ENCODE measurements at regions not wholly inside any gene's neighbourhood (a gene's known extent, or its start where the extent isn't known, plus 50 kb on each side); places are given as distances from the start of the nearest gene placed in this dataset.

DNA sequence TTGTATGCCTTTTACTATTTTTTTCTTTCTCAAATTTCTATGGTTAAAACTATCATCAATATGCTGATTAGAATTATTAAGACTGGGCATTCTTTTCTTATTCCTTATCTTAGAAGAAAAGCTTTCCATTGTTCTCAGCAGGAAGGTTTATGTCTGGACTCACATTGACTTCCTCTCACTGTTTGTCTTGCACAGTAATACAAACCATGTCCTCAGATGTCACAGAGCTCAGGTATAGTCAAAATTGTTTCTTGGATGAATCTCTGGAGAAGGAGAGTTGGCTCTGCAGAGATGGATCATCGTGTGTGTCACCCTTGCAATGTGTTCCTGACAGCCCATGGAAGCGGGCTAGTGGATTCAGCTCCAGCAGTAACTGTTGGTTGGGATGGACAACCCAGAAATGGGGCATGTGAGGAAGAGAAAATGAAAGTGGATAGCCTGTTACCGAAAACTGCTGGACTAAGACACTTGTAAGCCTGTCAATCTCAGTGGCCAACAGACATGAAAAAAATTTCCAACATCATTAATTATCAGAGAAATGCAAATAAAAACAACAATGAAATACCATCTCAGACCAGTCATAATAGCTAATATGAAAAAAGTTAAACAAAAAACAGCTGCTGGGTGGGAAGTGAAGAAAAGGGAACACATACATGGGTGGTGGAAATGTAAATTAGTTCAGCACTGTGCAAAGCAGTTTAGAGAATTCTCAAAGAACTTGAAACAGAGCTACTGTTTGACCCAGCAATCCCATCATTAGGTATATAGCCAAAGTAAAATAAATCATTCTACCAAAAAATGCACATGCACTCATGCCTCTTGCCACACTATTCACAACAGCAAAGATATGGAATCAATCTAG is 967.8 kb downstream of the TMEM121 start:
- H3K9me3 ChIP-seq (ENCODE audit: control insufficient read depth, insufficient read depth, low read length): no peaks in the 10 kb centered on the region
- no peaks in the 10 kb centered on the region for H3K27me3 ChIP-seq (ENCODE audit: control insufficient read depth, insufficient read depth, low read length)
- peak overlapping the region; percentile 23 for H3K4me3 ChIP-seq (ENCODE audit: low read length)
- intact Hi-C loops (cut with micrococcal nuclease): no loop called here
- DNase-seq (no peak), ATAC-seq (peak; percentile 36 to 45 (median 42))
- H3K27me3 Mint-ChIP-seq (ENCODE audit: low read depth in 2 of 2): no peaks in the 10 kb centered on the region
- H3K4me1 Mint-ChIP-seq: peaks cover 16% of the 10 kb centered on the region in 2 donors
- no peaks in the 10 kb centered on the region for H3K36me3 ChIP-seq (ENCODE audit: control insufficient read depth, insufficient read depth, low read length)
- no peak for TF ChIP-seq CTCF (IDR thresholded peaks at IDR 0.05)
- peak overlapping the region; percentile 84 for H3K4me3 Mint-ChIP-seq
- 20% methylated on average over 3 of the region's 3 CpGs for WGBS (ENCODE audit: insufficient coverage)
- no peaks in the 10 kb centered on the region for H3K9me3 Mint-ChIP-seq
- H3K27ac ChIP-seq (ENCODE audit: low read length): peak overlapping the region; percentile 43
- H3K4me1 ChIP-seq (ENCODE audit: control insufficient read depth, insufficient read depth, low read length): no peaks in the 10 kb centered on the region
- peak overlapping the region; percentile 33 to 88 for H3K27ac Mint-ChIP-seq
- no peaks in the 10 kb centered on the region for H3K36me3 Mint-ChIP-seq

DNA sequence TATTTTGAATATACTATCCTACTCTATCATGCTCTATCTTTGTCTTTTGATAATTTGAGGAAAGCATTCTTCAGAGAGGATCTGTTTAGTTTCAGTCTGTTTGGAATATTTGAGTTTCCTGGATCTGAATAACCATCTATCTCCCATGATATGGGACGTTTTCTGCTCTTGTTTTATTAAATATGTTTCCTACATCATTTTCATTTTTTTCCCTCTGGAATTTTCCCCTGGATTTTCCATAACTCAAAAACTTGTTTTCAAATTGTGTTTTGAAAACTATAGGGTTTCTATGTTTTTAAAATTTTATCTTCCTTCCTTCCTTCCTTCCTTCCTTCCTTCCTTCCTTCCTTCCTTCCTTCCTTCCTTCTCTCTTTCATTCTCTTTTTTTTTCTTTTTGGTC is 974.2 kb downstream of the TMEM121 start:
- WGBS (ENCODE audit: insufficient coverage): no CpG with 5 or more reads among the region's 1 CpG

DNA sequence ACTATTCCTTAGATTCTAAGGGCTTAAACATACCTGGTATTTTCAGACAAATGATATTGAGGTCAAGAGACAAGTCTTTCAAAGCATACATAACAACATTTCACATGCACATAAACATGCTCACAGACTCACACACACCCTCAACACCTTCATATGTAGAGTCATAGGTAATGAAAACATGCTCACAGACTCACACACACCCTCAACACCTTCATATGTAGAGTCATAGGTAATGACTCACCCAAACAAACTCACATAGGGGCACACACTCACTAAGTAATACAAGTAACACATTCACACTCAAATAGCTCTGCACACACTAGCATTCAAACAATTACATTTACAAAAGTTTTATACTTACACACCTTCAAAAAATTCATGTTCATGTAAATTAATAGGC is 975.5 kb downstream of the TMEM121 start:
- ATAC-seq (no peak), DNase-seq (no peak)
- Histone ChIP-seq H3K27me3 (ENCODE audit: control insufficient read depth, insufficient read depth, low read length) (no peaks in the 10 kb centered on the region), H3K4me1 (ENCODE audit: control insufficient read depth, insufficient read depth, low read length) (peaks cover 23% of the 10 kb centered on the region), H3K4me3 (ENCODE audit: low read length) (no peak overlapping the region), H3K9me3 (ENCODE audit: control insufficient read depth, insufficient read depth, low read length) (no peaks in the 10 kb centered on the region), H3K27ac (ENCODE audit: low read length) (no peak overlapping the region), H3K36me3 (ENCODE audit: control insufficient read depth, insufficient read depth, low read length) (no peaks in the 10 kb centered on the region)
- H3K36me3 Mint-ChIP-seq: no peaks in the 10 kb centered on the region
- peaks cover 0 to 9% of the 10 kb centered on the region in 2 donors for H3K27me3 Mint-ChIP-seq (ENCODE audit: low read depth in 2 of 2)
- H3K27ac Mint-ChIP-seq: no peak overlapping the region
- peaks cover 31% of the 10 kb centered on the region in 2 donors for H3K4me1 Mint-ChIP-seq
- H3K9me3 Mint-ChIP-seq: no peaks in the 10 kb centered on the region
- H3K4me3 Mint-ChIP-seq: no peak overlapping the region
- intact Hi-C loops (cut with micrococcal nuclease): loop anchor here (10.0 kb wide), 2 partner anchors 233 to 317 kb away; no protein-coding TSS in a partner anchor
- TF ChIP-seq CTCF (IDR thresholded peaks at IDR 0.05): no peak

More for the DNA sequence above, 974.2 kb downstream of the TMEM121 start:
- DNase-seq: no peak
- H3K27me3 ChIP-seq (ENCODE audit: control insufficient read depth, insufficient read depth, low read length): no peaks in the 10 kb centered on the region
- peaks cover 0 to 9% of the 10 kb centered on the region in 2 donors for H3K27me3 Mint-ChIP-seq (ENCODE audit: low read depth in 2 of 2)
- intact Hi-C loops (cut with micrococcal nuclease): loop anchor here (10.0 kb wide), 2 partner anchors 234 to 316 kb away; no protein-coding TSS in a partner anchor
- TF ChIP-seq CTCF (IDR thresholded peaks at IDR 0.05): no peak
- H3K27ac Mint-ChIP-seq: no peak overlapping the region
- peaks cover 18% of the 10 kb centered on the region in 2 donors for H3K4me1 Mint-ChIP-seq
- H3K4me3 ChIP-seq (ENCODE audit: low read length): no peak overlapping the region
- H3K9me3 Mint-ChIP-seq: no peaks in the 10 kb centered on the region
- no peak for ATAC-seq
- no peak overlapping the region for H3K4me3 Mint-ChIP-seq
- no peaks in the 10 kb centered on the region for H3K36me3 Mint-ChIP-seq
- no peaks in the 10 kb centered on the region for H3K36me3 ChIP-seq (ENCODE audit: control insufficient read depth, insufficient read depth, low read length)
- peaks cover 13% of the 10 kb centered on the region for H3K4me1 ChIP-seq (ENCODE audit: control insufficient read depth, insufficient read depth, low read length)
- no peak overlapping the region for H3K27ac ChIP-seq (ENCODE audit: low read length)
- no peaks in the 10 kb centered on the region for H3K9me3 ChIP-seq (ENCODE audit: control insufficient read depth, insufficient read depth, low read length)

Data from natural killer cell (primary cell).